GM21619 (cell line): ENCODE measurements at regions not wholly inside any gene's neighbourhood (a gene's known extent, or its start where the extent isn't known, plus 50 kb on each side); places are given as distances from the start of the nearest gene placed in this dataset.

Source experiments
- ATAC-seq: cut with Tn5 transposase; IDR thresholded peaks from one replicate; pipeline ENCODE4 v1.9.1; 2021; ENCODE audit not compliant: unreplicated experiment

GRCh38 chr18:76579301-76579695 is 84.3 kb upstream of the ZNF516 start:
- ATAC-seq = no peak

- ATAC-seq = no peak
Observed at GRCh38 chr18:76578571-76579300, 83.7 kb upstream of the ZNF516 start.

- no peak for ATAC-seq
Observed at GRCh38 chr18:76573325-76574025, 78.4 kb upstream of the ZNF516 start.

GRCh38 chr18:76572518-76573247 is 77.6 kb upstream of the ZNF516 start:
- ATAC-seq = no peak

- no peak for ATAC-seq
Observed at GRCh38 chr18:76571689-76572088, 76.6 kb upstream of the ZNF516 start.

GRCh38 chr18:76570856-76571255 is 75.8 kb upstream of the ZNF516 start:
- no peak for ATAC-seq

- ATAC-seq = no peak
Observed at GRCh38 chr18:76569644-76570419, 74.8 kb upstream of the ZNF516 start.

GRCh38 chr18:76568731-76569130 is 73.7 kb upstream of the ZNF516 start:
- no peak for ATAC-seq

GRCh38 chr18:76567835-76568445 is 72.9 kb upstream of the ZNF516 start:
- no peak for ATAC-seq

GRCh38 chr18:76566987-76567386 is 71.9 kb upstream of the ZNF516 start:
- no peak for ATAC-seq

GRCh38 chr18:76565238-76566173 is 70.5 kb upstream of the ZNF516 start:
- ATAC-seq = no peak

GRCh38 chr18:76564655-76565237 is 69.7 kb upstream of the ZNF516 start:
- ATAC-seq = no peak

GRCh38 chr18:76564117-76564516 is 69.1 kb upstream of the ZNF516 start:
- ATAC-seq = no peak

- no peak for ATAC-seq
Observed at GRCh38 chr18:76562286-76563122, 67.5 kb upstream of the ZNF516 start.

GRCh38 chr18:76558881-76559667 is 64.0 kb upstream of the ZNF516 start:
- no peak for ATAC-seq

GRCh38 chr18:76557026-76557575 is 62.1 kb upstream of the ZNF516 start:
- no peak for ATAC-seq

- no peak for ATAC-seq
Observed at GRCh38 chr18:76554547-76555222, 59.6 kb upstream of the ZNF516 start.
